ENCODE measurements at regions not wholly inside any gene's neighbourhood (a gene's known extent, or its start where the extent isn't known, plus 50 kb on each side); places are given as distances from the start of the nearest gene placed in this dataset.

DNA sequence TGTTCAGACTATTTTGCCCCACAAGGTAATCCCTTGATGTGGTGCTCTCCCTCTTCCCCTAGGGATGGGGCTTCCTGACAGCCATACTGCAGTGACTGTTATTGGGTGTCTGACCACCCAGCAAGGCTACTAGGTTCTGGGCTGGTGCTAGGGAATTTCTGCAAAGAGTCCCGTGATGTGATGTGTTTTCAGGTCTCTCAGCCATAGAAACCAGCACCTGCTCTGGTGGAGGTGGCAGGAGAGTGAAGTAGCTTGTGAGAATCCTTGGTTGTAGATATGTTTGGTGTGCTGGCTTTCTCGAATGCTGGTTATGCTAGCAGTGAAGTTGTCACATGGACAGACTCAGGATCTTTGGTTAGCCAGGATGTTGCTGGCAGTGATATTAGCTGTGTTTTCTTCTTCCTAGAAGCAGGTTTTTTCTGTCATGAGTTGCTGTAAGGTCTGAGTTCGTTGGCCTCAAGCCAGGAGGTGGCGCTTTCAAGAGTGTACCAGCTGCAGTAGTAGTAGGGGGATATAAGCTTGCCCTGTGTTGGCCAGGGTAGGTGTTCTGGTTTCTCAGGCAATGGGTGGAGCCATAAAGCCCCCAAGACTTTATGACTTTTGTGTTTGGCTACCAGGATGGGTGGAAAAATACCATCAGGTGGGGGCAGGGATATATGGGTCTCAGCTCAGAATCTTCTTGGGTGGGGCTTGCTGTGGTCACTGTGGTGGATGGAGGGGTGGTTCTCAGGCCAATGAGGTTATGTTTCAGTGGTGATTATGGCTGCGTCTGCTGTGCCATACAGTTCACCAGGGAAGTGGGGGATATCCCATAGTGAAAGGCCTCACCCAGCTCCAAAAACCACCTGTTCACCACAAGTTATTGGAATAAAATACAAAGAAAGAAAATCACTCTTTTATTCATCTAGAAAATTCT is 1112.3 kb downstream of the KCNT2 start:
- DNase-seq, result no peak

DNA sequence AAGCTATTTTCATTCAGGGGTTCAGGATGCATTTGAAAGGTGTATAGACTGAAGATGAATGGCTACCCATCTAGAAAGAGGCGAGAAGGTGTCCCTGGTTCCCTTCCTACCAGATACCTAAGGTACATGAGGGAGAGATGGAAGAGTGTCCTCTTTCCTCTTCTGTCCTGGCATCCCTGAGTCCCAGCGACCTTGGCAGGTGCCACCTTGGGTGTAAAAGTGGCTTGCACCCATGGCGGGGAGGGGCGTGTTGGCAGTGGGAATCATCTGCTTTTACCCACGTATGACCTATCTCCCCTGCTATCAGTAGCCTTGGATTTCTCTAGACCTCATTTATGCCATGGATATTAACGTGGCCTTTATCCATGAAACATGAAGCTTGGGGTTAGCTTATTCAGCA is 1126.1 kb downstream of the KCNT2 start:
- no peak for DNase-seq

DNA sequence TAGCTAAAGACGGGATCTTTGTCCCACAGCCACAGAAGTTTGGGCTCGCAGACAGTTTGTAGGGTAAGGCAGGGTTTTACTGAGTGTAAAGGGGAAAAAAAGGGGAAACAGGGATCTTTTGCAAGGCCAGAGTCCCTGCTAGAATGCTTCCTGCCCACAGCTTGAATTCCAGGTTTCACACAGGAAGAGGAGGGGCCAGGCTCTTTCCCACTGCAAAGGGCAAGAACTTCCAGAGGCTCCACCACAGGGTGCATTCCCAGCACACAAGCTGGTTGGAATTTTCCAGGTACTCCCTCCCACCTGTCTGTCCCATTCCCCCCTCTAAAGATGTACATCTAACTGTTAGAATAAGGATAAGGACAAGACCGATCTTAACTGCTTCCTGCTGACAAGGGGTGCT is 1126.9 kb downstream of the KCNT2 start:
- peak; percentile 2 for DNase-seq

DNA sequence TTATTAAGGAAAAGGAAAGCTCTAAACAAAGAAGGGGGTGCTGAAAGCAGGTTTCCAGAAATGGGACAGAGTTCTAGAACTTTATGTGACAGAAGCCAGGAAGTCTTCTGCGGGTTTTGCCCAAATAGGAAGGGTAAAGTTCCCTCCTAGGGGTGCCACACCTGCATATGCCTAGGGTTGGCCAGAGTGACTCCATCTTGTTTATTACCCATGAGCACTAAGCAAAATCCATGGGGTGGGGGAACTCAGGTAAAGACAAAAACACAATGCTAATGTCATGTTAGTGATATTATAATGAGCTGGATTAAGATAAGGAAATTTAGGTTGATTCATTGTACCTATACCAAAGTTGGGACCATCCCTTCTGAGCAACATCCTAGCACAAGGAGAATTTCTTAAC is 1132.7 kb downstream of the KCNT2 start:
- no peak for DNase-seq

DNA sequence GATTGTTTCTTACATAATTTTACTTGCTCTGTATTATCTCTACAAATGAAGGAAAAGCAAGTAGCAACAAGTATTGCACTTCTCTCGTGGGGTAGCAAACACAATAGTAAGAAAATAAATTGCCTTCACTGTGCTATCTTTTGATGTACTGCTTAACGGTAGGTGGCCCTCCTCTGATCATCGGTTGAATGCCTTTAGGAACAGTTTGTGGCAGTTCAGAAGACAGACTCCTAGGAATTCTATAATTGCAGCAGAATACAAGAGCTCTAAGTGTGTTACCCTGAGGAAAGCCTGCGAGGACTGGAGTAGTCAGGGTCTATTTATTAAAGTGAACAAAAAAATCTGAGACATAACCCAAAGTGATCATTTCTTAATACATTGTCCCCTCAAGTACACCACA is 1135.9 kb downstream of the KCNT2 start:
- no peak for DNase-seq

DNA sequence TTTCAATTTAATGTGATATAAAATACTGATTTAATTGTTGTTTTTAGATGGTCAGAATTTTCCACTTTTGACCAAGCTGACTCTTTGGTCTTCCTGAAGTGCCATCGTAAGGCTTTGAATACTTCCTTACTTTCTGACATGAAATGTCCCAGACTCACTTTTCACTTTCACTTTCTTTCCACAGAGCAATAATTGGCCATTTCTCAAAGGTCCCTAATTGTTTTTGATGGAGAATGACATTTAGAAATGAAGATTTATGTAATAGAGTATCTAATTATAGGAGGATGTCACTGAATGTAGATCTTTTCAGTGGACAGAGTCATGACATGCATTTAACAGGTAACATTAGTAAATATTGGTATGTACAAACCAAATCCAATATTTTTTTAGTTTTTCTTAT is 1141.6 kb downstream of the KCNT2 start:
- no peak for DNase-seq

DNA sequence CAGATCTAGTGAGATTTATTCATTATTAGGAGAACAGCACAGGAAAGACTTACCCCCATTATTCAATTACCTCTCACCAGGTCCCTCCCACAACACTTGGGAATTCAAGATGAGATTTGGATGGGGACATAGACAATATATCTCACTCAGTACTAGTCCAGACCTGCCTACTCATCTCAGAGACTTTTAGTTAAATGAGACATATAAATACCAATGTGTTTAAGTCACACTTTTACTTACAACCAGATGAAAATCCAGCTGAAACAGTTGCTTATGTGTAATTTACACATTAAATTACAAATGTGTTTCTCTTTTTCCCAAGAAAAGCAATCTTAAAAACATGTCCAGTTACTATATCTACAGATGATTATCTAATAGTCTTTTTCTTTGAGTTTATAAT is 1145.6 kb downstream of the KCNT2 start:
- peak; percentile 62 for DNase-seq

DNA sequence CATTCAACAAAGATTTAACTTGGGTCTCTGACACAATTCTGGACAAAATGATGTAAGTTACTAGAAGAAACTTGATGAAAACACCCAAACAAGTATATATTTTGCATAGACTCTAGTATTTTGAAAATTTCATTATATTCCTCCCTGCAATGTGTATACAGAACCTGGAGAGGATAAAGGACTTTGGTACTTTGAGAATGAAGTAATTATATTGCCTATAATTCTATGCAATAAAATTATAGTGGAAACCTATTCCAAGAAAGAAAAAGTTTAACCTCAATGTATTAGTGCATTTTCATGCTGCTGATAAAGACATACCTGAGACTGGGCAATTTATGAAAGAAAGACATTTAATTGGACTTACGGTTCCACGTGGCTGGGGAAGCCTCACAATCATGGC is 1146.1 kb downstream of the KCNT2 start:
- DNase-seq, result no peak

DNA sequence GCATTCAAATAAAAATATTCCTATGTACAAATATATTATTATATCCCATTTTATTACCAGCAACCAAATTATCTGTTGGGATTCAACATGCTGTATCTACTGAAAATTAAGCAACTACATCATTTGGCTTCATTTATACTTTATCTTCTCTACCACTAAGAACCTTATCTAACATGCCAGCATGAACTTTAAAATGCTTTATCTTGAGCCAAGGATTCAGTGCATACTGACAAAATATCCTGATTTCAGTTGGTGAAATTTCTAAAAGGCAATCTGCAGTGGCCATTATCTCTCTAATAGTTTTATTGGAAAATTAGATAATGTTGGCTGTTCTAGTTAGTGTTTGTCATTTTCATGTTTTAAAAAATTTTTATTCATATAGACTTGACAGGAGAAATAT is 1149.9 kb downstream of the KCNT2 start:
- DNase-seq, result no peak

DNA sequence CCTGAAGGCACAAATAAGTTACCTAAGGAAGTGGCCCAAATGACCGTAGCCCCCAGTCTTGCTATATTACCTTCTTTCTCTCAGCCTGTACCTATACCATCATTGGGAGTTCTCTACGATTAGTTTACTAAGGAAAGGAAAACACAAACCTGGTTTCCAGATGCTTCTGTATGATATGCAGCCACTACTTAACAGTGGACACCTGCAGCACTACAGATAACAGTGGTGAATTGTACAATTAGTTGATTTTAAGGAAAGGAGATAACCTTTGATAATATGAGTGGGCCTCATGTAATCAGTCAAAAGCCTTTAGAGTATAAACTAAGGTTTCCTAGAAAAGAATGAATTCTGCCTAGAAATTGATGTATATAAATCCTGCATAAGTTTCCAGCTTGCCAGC is 1157.4 kb downstream of the KCNT2 start:
- no peak for DNase-seq

DNA sequence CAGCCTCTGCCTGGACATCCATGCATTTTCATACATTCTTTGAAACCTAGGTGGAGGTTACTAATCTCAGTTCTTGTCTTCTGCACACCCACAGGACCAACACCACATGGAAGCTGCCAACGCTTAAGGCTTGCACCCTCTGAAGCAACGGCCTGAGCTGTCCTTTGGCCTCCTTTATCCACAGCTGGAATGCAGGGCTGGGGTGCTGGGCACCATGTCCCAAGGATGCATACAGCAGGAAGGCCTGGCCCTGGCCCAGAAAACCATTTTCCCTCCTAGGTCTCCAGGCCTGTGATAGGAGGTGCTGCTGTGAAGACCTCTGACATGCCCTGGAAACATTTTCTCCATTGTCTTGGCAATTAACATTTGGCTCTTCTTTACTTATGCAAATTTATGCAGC is 1168.6 kb downstream of the KCNT2 start:
- DNase-seq, result no peak

DNA sequence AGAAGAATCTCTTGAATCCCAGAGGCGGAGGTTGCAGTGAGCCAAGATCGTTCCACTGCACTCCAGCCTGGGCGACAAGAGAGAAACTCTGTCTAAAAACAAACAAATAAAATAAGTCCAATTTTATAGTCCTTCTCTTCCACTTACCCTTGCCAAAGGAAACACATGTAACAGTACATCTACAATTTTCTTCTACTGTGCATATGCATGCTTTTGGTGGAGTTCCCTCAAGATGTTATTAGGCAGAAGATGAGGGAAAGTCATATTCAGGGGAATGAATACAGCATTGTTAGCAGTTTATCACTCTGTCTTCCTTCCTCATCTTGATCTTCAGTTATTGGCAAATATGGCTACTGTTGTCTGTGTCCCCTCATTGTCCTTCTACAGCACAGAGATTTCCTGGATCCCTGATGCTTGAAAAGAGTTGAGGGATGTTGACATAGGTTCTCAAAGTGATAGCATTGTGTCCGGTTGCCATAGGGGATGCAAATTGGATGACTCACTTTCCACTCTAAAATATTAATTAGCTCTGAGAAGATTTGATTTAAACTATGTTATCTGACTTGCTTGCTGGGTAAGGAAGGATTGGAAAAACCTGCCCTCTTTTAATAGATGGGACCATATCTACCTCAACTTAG is 1173.6 kb downstream of the KCNT2 start:
- no peak for DNase-seq

DNA sequence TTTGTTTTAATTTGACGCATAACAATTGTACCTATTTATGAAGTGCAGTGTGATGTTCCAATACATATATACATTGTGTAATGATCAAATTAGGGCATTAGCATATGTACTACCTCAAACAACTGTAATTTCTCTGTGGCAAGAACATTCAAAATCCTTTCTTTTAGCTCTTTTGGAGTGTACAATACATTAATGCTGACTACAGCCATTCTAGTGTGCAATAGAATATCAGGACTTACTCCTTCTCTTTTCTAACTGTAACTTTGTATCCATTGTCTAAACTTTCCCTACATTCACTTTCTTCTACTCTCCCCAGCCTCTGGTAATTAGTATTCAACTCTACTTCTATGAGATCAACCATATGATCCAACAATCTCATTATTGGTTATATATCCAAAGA is 1177.4 kb downstream of the KCNT2 start:
- no peak for DNase-seq

DNA sequence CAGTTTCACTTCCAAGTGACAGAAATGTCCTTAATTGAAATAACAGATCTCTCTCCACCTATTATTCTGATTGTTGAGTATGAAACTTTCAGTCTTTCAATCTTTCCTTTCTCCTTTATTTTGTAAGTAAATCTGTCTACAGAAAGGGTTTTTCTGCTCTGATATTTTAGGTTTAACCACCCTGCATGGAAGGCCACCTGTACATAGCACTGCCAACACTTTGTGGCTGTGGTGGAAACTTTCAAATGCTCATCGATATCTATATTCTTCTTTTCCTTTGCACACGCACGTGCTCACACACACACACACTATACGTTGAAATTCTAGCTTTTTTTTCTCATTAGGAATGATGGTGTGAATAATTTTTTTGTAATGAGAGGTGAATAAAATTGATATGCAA is 1179.3 kb downstream of the KCNT2 start:
- no peak for DNase-seq

DNA sequence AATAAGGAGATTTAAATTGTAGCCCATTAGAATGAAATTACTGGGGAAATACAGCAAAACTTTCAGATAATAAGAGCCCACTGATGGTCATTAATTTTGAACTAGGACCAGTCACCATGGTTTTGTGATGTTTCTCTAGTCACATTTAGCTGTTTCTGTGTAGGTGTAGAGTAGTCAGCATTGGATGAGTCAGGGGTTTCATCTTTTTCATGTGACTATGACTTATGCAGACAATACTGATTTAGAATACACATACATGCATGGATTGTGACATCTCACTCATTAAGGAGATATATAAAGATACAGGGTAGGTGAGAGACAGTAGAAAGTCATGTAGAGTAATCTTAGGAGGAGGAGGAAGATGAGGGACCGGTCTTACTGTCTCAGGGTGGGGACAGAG is 1192.7 kb downstream of the KCNT2 start:
- no peak for DNase-seq

DNA sequence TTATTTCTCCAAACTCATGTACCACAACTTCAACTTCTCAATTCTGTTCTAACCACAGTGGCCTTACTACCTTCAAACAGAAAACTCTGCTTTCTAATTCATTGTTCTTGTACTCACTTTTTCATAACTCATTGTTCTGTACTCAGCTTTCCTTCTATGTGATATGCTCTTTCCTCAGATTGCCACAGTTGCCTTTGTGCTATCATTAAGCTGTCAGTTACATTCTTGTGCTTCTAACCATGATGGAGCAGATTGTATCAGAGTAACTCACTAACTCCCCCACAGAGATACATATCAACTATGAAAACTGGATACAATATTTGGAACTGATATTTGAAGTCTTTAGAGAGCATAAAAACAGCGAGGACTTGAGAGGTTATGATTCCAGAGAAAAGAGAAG is 1213.7 kb downstream of the KCNT2 start:
- peak; percentile 8 for DNase-seq

DNA sequence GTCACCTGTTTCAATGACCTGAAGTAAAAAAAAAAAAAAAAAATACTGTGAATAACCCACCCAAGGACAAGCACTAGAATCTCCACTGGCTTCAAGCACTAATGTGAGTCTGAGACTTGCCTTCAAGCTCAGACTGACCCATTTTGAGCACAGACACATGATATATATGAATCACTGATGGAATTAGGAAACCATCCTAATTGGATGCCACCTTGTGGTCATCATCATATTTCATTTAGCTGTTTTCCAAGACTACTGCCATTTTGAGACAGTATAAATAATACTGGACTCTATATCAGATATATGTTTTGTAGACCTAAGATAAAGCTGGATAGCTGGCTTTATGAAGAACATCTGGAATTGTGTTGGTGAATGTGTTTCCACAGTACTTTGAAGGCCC is 1232.0 kb downstream of the KCNT2 start:
- no peak for DNase-seq

DNA sequence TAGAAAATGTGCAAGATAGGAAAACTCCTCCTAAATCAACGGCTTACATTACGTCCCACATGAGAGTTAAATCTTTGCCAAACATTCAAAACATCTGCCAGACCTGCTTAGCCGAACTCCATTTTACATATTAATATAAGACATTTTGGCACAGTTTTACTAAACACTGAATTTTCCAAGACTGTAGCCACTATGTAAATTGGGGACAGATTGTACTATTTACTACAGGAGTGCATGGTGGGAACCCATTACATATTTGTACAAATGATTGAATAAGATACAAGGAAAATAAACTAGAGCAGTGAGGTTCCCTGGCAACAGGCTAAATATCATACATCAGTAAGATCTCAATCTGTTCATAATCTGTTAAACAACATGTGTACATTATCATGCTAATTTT is 1234.4 kb downstream of the KCNT2 start:
- DNase-seq, result peak; percentile 1

DNA sequence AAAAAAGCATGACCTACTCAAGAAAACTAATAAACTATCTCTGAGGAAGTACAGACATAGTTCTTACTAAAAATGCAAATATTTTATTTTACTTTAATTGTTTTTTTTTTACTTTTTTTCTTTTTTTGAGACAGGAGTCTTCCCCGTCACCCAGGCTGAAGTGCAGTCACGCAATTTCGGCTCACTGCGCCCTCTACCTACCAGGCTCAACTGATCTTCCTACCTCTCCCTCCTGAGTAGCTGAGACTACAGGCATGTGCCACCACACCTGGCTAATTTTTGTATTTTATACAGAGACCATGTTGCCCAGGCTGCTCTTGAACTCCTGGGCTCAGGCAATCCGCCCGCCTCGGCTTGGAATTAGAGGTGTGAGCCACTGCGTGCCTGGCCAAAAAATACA is 1263.1 kb downstream of the KCNT2 start:
- DNase-seq, result no peak

DNA sequence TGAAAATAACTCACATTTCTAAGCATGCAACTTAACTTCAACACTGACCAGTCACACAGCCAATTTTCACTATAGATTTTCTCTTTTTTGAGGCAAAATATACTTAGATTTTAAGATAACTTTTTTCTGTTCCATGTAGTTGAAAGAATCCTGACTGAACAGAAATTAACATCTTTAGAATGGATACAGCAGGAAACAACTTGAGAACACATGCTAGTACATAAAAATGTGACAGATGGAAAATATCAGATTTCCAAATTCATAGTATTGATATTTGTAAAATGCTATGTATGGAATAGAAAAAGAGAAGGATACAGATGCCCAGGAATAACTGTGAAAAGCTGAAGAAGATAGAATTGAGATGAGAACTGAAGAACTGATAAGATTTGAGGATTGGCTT is 1270.6 kb downstream of the KCNT2 start:
- no peak for DNase-seq

DNA sequence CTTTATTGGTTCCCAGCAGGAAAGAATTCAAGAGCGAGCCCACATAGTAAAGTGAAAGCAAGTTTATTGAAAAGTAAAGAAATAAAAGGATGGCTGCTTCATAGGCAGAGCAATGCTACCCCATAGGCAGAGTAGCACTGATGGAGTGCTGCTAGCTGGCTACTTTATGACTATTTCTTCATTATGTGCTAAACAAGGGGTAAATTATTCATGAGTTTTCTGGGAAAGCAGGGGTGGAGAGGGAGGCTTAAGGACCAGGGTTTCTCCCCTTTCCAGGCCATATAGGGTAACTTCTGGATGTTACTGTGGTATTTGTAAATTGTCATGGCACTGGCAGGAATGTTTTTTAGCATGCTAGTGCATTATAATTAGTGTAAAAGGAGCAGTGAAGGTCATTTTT is 1271.4 kb downstream of the KCNT2 start:
- DNase-seq, result no peak

DNA sequence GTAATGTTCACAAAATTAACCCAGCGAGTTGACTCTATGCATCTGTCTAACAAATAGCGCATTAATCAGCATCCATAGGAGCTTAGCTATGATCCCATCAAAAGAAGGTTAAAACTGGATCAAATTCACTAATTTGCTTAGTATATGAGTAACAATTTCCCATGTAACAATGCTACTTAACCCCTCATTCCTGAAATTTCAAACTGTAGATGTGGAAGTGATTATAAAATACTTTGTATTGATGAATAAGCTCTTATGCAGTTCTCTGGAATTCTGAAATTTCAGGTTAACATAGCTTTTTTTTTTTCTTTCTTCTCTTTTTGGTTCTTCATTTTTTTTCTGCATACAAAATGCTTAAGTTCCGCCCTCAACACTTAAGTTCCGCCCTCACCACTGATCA is 1272.7 kb downstream of the KCNT2 start:
- DNase-seq, result peak; percentile 66

DNA sequence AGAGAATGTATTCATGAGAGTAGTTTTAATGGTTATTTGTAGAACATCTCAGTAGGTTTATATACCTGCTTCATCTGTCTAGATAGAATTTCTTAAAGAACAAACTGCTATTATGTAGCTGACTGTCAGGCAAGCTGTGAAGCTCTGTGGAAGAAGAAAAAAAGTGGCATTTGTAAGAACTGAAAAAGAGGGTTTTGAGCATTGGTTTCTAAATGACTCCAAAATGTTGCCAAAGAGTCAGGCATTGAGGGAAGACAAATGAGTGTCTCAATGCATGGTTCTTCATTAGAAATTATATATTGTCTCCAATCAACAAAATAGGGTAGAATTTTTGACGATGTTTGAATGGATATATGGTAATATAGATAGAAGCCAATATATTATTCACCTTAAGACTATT is 1276.1 kb downstream of the KCNT2 start:
- DNase-seq, result no peak

DNA sequence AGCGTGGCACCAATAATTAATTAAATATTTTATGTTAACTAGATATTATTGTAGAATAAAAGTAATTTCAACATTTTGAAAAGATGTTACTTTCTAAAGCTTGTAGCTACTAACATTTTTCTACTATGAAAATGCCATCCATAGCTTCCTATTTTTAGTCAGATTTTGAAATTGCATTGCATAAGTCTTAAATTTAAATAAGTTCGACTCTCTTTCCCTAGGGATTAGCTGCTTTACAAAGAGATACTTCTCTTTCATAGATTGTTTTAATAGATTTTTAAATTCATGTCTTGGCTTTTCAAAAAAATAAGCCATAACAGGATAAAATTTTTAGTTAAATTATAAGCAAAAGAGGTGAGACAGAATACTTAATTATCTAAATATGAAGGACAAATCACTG is 1279.6 kb downstream of the KCNT2 start:
- DNase-seq, result peak; percentile 16

DNA sequence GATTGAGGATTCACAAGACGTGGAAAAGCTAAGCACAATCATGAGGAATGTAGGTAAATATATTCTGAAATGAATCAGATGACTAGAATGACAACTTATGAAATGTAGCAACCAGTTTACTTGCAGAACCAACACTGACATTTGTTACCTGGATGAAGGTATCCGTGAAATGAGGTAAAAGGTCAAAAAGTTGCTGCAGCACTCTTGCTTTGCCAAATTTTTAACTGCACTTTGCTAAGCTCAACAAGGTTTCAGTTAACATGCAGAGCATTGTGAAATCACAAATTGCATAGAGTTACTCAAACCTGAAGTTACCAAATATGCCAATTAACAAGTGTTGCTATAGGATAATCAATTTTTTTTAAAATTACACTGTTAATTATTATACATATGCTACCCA is 1280.1 kb downstream of the KCNT2 start:
- no peak for DNase-seq

Measured in fibroblast of upper back skin (primary cell).